ENCODE measurements at regions not wholly inside any gene's neighbourhood (a gene's known extent, or its start where the extent isn't known, plus 50 kb on each side); places are given as distances from the start of the nearest gene placed in this dataset.

DNA sequence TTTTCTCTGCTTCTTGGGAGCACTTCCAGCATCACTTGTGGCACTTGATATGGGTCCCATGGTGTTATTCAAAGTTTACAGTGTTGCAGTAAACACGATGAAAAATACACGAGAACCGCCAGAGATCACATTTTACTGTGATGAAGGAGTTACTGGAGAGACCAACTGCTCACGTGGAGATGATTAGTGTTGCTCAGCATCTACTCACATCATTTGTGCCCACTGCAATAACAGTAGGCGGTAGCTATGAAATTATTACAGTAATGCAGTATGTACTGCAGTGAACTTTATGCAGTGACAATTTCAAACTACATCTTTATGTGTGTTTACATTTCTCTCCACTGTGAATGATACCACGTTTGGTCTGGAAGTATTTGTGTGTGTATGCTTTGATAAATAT is 93.5 kb downstream of the SLC4A3 start:
- TF ChIP-seq CTCF (IDR thresholded peaks at IDR 0.05), result no peak
- no peak for TF ChIP-seq POLR2A (IDR thresholded peaks at IDR 0.05)
